Mesenchymal stem cell (in vitro differentiated cells and primary cell): ENCODE measurements at regions not wholly inside any gene's neighbourhood (a gene's known extent, or its start where the extent isn't known, plus 50 kb on each side); places are given as distances from the start of the nearest gene placed in this dataset.
A peak's percentile ranks its signal among the peaks of the same experiment; 100 is the strongest.

ENCODE experiments used
- DNase-seq: peaks from one replicate; pipeline ENCODE4 v3.0.0-alpha.2; 2013
- H2AFZ ChIP-seq: one replicate; pipeline ENCODE4 v1.6.1; 2013; ENCODE audit warnings: low read depth, mild to moderate bottlenecking, control low read depth, inconsistent platforms, low read length, moderate library complexity
- H2AK5ac ChIP-seq: 2 replicates; pipeline ENCODE4 v1.6.1; 2013; ENCODE audit warnings: low read length, moderate library complexity, mild to moderate bottlenecking, inconsistent platforms; ENCODE audit not compliant: severe bottlenecking
- H2BK120ac ChIP-seq: one replicate; pipeline ENCODE4 v1.6.1; 2013; ENCODE audit warnings: low read depth, mild to moderate bottlenecking, inconsistent platforms, low read length, moderate library complexity
- H2BK12ac ChIP-seq, 2 experiments: one replicate each; pipeline ENCODE4 v1.6.1; 2013; ENCODE audit warnings: inconsistent platforms in 2 of 2, low read length in 2 of 2, mild to moderate bottlenecking in 2 of 2, moderate library complexity in 2 of 2, control low read depth in 1 of 2
- H2BK15ac ChIP-seq: one replicate; pipeline ENCODE4 v1.6.1; 2013; ENCODE audit warnings: mild to moderate bottlenecking, low read depth, inconsistent platforms; ENCODE audit not compliant: poor library complexity, severe bottlenecking
- H2BK5ac ChIP-seq: 2 replicates; pipeline ENCODE4 v1.6.1; 2013; ENCODE audit warnings: low read depth, mild to moderate bottlenecking, low read length, control low read depth, inconsistent platforms; ENCODE audit not compliant: poor library complexity, severe bottlenecking
- H3K14ac ChIP-seq, 2 experiments: one replicate each; pipeline ENCODE4 v1.6.1; 2013; ENCODE audit warnings: inconsistent platforms in 2 of 2, low read length in 2 of 2, control low read depth in 1 of 2, mild to moderate bottlenecking in 1 of 2, moderate library complexity in 1 of 2
- H3K18ac ChIP-seq, 2 experiments: one replicate each; pipeline ENCODE4 v1.6.1; 2013; ENCODE audit warnings: inconsistent platforms in 2 of 2, low read length in 2 of 2, control low read depth in 1 of 2, low read depth in 1 of 2, mild to moderate bottlenecking in 1 of 2
- H3K23ac ChIP-seq, 2 experiments: one replicate each; pipeline ENCODE4 v1.6.1; 2013; ENCODE audit warnings: inconsistent platforms in 2 of 2, low read length in 2 of 2, mild to moderate bottlenecking in 2 of 2, moderate library complexity in 2 of 2, control low read depth in 1 of 2
- H3K27ac ChIP-seq: 2 replicates; pipeline ENCODE4 v1.5.1; 2013; ENCODE audit warnings: mild to moderate bottlenecking, moderate library complexity, low read length, control low read depth, inconsistent platforms; ENCODE audit not compliant: poor library complexity, severe bottlenecking
- H3K27me3 ChIP-seq, 2 experiments: 2 replicates each; pipeline versions ENCODE4 v1.6.1 to v1.7.0; 2013; ENCODE audit warnings: low read length in 2 of 2, mild to moderate bottlenecking in 2 of 2, moderate library complexity in 2 of 2, control low read depth in 1 of 2, inconsistent platforms in 1 of 2; ENCODE audit not compliant: control insufficient read depth in 1 of 2, insufficient read depth in 1 of 2
- H3K36me3 ChIP-seq, 2 experiments: 2 replicates each; pipeline versions ENCODE4 v1.6.1 to v1.7.0; 2013; ENCODE audit warnings: low read length in 2 of 2, control low read depth in 1 of 2, inconsistent platforms in 1 of 2, low read depth in 1 of 2, mild to moderate bottlenecking in 1 of 2; ENCODE audit not compliant: insufficient read depth in 2 of 2, control insufficient read depth in 1 of 2
- H3K4ac ChIP-seq, 2 experiments: one replicate each; pipeline ENCODE4 v1.6.1; 2013; ENCODE audit warnings: inconsistent platforms in 2 of 2, low read length in 2 of 2, mild to moderate bottlenecking in 2 of 2, moderate library complexity in 2 of 2, control low read depth in 1 of 2, low read depth in 1 of 2
- H3K4me1 ChIP-seq: 2 replicates; pipeline ENCODE4 v1.6.1; 2013; ENCODE audit warnings: low read depth, low read length, control low read depth; ENCODE audit not compliant: control insufficient read depth, insufficient read depth
- H3K4me2 ChIP-seq: 2 replicates; pipeline ENCODE4 v1.6.1; 2013; ENCODE audit warnings: low read length, mild to moderate bottlenecking, inconsistent platforms; ENCODE audit not compliant: poor library complexity, severe bottlenecking
- H3K4me3 ChIP-seq, 2 experiments: 2 replicates each; pipeline versions ENCODE4 v1.5.1 to v1.7.0; 2013; ENCODE audit warnings: low read length in 2 of 2, mild to moderate bottlenecking in 2 of 2, control low read depth in 1 of 2, low read depth in 1 of 2; ENCODE audit not compliant: insufficient read depth in 1 of 2
- H3K79me1 ChIP-seq: replicated peaks from 2 replicates; pipeline ENCODE4 v1.6.1; 2013; ENCODE audit warnings: mild to moderate bottlenecking, control low read depth, low read length, inconsistent platforms; ENCODE audit not compliant: poor library complexity, severe bottlenecking
- H3K9ac ChIP-seq: 2 replicates; pipeline ENCODE4 v1.7.0; 2013; ENCODE audit warnings: mild to moderate bottlenecking, low read length, moderate library complexity
- H3K9me3 ChIP-seq: 2 replicates; pipeline ENCODE4 v1.7.0; 2013; ENCODE audit warnings: mild to moderate bottlenecking, low read length; ENCODE audit not compliant: control insufficient read depth
- H4K8ac ChIP-seq: one replicate; pipeline ENCODE4 v1.6.1; 2013; ENCODE audit warnings: inconsistent platforms, mild to moderate bottlenecking, low read length, moderate library complexity
- H4K91ac ChIP-seq: one replicate; pipeline ENCODE4 v1.6.1; 2013; ENCODE audit warnings: mild to moderate bottlenecking, low read length, inconsistent platforms
- WGBS: methylation state at CpG from one replicate; pipeline ENCODE4 v1.1.7; 2013; ENCODE audit warnings: mixed read lengths; 5-methylcytosine and 5-hydroxymethylcytosine counted together

DNA sequence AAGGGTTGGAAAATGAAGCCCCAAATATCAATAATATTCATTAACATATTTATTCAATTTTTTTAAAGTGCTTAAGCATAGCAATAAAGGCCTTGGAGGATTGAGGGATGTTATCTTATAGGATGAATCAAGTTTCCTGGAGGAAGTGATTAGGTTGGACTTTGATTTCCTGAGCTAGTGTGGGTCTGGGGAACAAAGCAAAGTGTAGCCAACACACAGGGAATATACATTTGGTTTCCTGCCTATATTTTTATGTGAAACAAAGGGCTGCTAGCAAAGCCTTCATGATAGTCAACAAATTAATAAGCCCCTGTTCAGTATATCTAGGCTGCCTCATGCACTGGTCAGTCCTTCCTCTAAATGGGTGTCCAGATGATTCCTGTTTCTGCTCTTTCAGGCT lies 261.1 kb upstream of the IL12A start:
- H3K18ac ChIP-seq, result no peak overlapping the region
- H2BK5ac ChIP-seq, result no peak overlapping the region
- H3K27me3 ChIP-seq, result no peaks in the 10 kb centered on the region
- H4K8ac ChIP-seq, result no peak overlapping the region
- H3K4me3 ChIP-seq, result no peak overlapping the region
- no peak overlapping the region for H3K27ac ChIP-seq
- H3K4me2 ChIP-seq, result no peak overlapping the region
- H3K4ac ChIP-seq, result no peak overlapping the region
- no peak overlapping the region for H3K14ac ChIP-seq
- peaks cover 7% of the 10 kb centered on the region for H3K4me1 ChIP-seq
- no peak overlapping the region for H2BK15ac ChIP-seq
- H2BK120ac ChIP-seq, result no peak overlapping the region
- no peaks in the 10 kb centered on the region for H3K36me3 ChIP-seq
- H3K23ac ChIP-seq, result no peak overlapping the region
- H2BK12ac ChIP-seq, result no peak overlapping the region
- H2AFZ ChIP-seq, result no peak overlapping the region
- no peaks in the 10 kb centered on the region for H3K9me3 ChIP-seq
- no peak for DNase-seq
- no peak overlapping the region for H4K91ac ChIP-seq
- H3K79me1 ChIP-seq, result no peaks in the 10 kb centered on the region
- no peak overlapping the region for H3K9ac ChIP-seq
- H2AK5ac ChIP-seq, result no peak overlapping the region

GRCh38 chr3:159731254-159731653 lies 257.4 kb upstream of the IL12A start:
- Histone ChIP-seq H3K18ac (peak overlapping the region; percentile 1 to 23), H3K79me1 (peaks cover 4% of the 10 kb centered on the region), H3K27ac (peak overlapping the region; percentile 98), H2BK15ac (no peak overlapping the region), H3K4me2 (no peak overlapping the region), H3K14ac (no peak overlapping the region), H3K9ac (no peak overlapping the region), H4K91ac (no peak overlapping the region), H3K27me3 (no peaks in the 10 kb centered on the region), H2BK120ac (no peak overlapping the region), H3K36me3 (no peaks in the 10 kb centered on the region), H3K4ac (no peak overlapping the region), H2AK5ac (peak overlapping the region; percentile 75), H4K8ac (no peak overlapping the region), H2AFZ (no peak overlapping the region), H3K4me1 (peaks cover 6% of the 10 kb centered on the region), H2BK12ac (no peak overlapping the region), H3K23ac (no peak overlapping the region), H2BK5ac (no peak overlapping the region), H3K9me3 (no peaks in the 10 kb centered on the region), H3K4me3 (no peak overlapping the region)
- WGBS, result 89% methylated on average over 6 of the region's 6 CpGs
- DNase-seq, result no peak

DNA sequence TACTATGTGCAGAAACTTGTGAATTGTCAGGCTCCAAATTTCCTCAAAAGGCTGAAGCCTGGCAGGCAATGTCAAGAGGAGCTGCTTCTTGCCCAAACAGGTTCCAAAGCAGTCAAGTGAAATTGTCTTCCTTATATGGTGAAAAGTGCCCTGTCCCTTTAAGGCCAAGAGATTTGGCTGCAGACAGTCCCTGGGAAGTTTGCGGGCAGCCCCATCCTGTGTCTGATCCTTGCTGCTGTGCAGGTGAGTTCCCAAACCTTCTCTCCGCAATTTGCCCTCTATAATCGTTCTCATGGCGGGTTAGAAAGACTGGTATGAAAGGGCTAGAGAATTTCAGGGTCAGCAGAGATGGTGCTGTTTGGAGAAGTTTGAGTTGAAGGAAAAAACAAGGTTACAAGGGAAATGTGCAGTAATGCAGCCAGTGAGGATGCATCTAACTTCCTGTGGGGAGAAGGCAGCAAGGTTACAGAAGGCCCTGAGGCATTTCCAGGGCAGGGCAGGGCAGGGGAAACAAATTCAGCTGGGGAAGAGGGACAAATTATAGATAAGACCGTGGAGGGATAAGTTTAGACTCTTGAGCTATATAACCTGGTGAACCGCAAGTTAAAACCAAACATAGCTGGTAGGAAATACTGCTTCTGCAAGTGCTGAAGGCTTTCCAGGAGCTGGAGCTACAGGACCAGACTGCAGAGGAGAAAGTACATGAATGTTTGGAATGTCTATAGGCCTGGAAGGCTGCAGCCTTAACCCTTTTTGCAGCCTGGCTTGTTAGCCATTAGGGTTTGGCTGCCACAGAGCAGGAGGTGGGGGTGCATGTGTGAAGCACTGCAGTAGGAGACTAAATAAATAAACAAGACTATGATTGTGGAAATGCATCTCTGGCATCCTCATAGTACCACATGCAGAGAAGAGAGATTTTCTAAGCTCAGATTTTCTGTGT lies 256.2 kb upstream of the IL12A start:
- Histone ChIP-seq H3K4me2 (peak overlapping the region; percentile 30), H3K18ac (peak overlapping the region in 1 of 2 experiments; percentile 60), H3K14ac (no peak overlapping the region), H4K91ac (no peak overlapping the region), H3K79me1 (peaks cover 11% of the 10 kb centered on the region), H4K8ac (no peak overlapping the region), H3K4me1 (peaks cover 6% of the 10 kb centered on the region), H2BK5ac (peak overlapping the region; percentile 63), H3K27me3 (no peaks in the 10 kb centered on the region), H3K27ac (peak overlapping the region; percentile 98), H3K9ac (no peak overlapping the region), H2BK120ac (no peak overlapping the region), H3K4ac (peak overlapping the region in 1 of 2 experiments; percentile 3), H2BK12ac (no peak overlapping the region), H2BK15ac (no peak overlapping the region), H3K4me3 (peak overlapping the region in 1 of 2 experiments; percentile 28), H2AK5ac (peak overlapping the region; percentile 72), H3K23ac (no peak overlapping the region), H2AFZ (no peak overlapping the region), H3K36me3 (no peaks in the 10 kb centered on the region), H3K9me3 (no peaks in the 10 kb centered on the region)
- DNase-seq, result peak; percentile 76
- WGBS, result 6% methylated on average over 6 of the region's 6 CpGs

- H3K4me3 ChIP-seq, result no peak overlapping the region
- H2BK12ac ChIP-seq, result no peak overlapping the region
- H3K27ac ChIP-seq, result peak overlapping the region; percentile 98
- H2BK5ac ChIP-seq, result no peak overlapping the region
- H3K9me3 ChIP-seq, result no peaks in the 10 kb centered on the region
- 7% methylated on average over 2 of the region's 5 CpGs for WGBS
- H2BK15ac ChIP-seq, result no peak overlapping the region
- peaks cover 12% of the 10 kb centered on the region for H3K79me1 ChIP-seq
- H2AK5ac ChIP-seq, result peak overlapping the region; percentile 48
- H3K23ac ChIP-seq, result no peak overlapping the region
- no peaks in the 10 kb centered on the region for H3K36me3 ChIP-seq
- no peaks in the 10 kb centered on the region for H3K27me3 ChIP-seq
- peaks cover 6% of the 10 kb centered on the region for H3K4me1 ChIP-seq
- H3K18ac ChIP-seq, result no peak overlapping the region
- H4K8ac ChIP-seq, result no peak overlapping the region
- peak; percentile 49 for DNase-seq
- no peak overlapping the region for H3K9ac ChIP-seq
- no peak overlapping the region for H3K14ac ChIP-seq
- no peak overlapping the region for H4K91ac ChIP-seq
- H3K4me2 ChIP-seq, result peak overlapping the region; percentile 30
- H2BK120ac ChIP-seq, result no peak overlapping the region
- no peak overlapping the region for H3K4ac ChIP-seq
- no peak overlapping the region for H2AFZ ChIP-seq
Observed at GRCh38 chr3:159733194-159733860, 255.3 kb upstream of the IL12A start.
